H9 (cell line): ENCODE measurements at regions not wholly inside any gene's neighbourhood (a gene's known extent, or its start where the extent isn't known, plus 50 kb on each side); places are given as distances from the start of the nearest gene placed in this dataset.

Experiments
- DNase-seq: peaks from one replicate; pipeline ENCODE4 v3.0.0-alpha.2; 2017
- H2AFZ ChIP-seq: one replicate; pipeline ENCODE4 v1.6.1; 2013; ENCODE audit warnings: mild to moderate bottlenecking, low read length, control low read depth, moderate library complexity
- H2AK5ac ChIP-seq: 2 replicates; pipeline ENCODE4 v1.6.1; 2013; ENCODE audit warnings: low read length, control low read depth, mixed read lengths; ENCODE audit not compliant: insufficient read length
- H2BK120ac ChIP-seq: one replicate; pipeline ENCODE4 v1.6.1; 2013; ENCODE audit warnings: low read depth, mild to moderate bottlenecking, low read length, control low read depth, inconsistent platforms; ENCODE audit not compliant: poor library complexity, severe bottlenecking
- H2BK12ac ChIP-seq: 2 replicates; pipeline ENCODE4 v1.6.1; 2013; ENCODE audit warnings: low read length, control low read depth, mixed read lengths, low read depth; ENCODE audit not compliant: insufficient read length
- H2BK15ac ChIP-seq: 2 replicates; pipeline ENCODE4 v1.6.1; 2013; ENCODE audit warnings: low read depth, low read length, control low read depth
- H2BK20ac ChIP-seq: one replicate; pipeline ENCODE4 v1.6.1; 2013; ENCODE audit warnings: low read depth, mild to moderate bottlenecking, low read length, control low read depth, inconsistent platforms; ENCODE audit not compliant: poor library complexity, severe bottlenecking
- H2BK5ac ChIP-seq: 2 replicates; pipeline ENCODE4 v1.6.1; 2013; ENCODE audit warnings: low read length, control low read depth, mixed read lengths; ENCODE audit not compliant: insufficient read length
- H3K14ac ChIP-seq: 2 replicates; pipeline ENCODE4 v1.6.1; 2013; ENCODE audit warnings: low read length, control low read depth; ENCODE audit not compliant: insufficient read depth
- H3K18ac ChIP-seq: 2 replicates; pipeline ENCODE4 v1.6.1; 2013; ENCODE audit warnings: low read depth, mild to moderate bottlenecking, mixed read lengths, low read length, control low read depth; ENCODE audit not compliant: insufficient read length
- H3K23ac ChIP-seq: 2 replicates; pipeline ENCODE4 v1.6.1; 2013; ENCODE audit warnings: low read length, control low read depth, mixed read lengths, low read depth; ENCODE audit not compliant: insufficient read length
- H3K23me2 ChIP-seq: 2 replicates; pipeline ENCODE4 v1.6.1; 2013; ENCODE audit warnings: low read depth, mild to moderate bottlenecking, mixed read lengths, low read length, control low read depth; ENCODE audit not compliant: insufficient read length, poor library complexity, severe bottlenecking
- H3K27ac ChIP-seq: 2 replicates; pipeline ENCODE4 v1.5.1; 2013; ENCODE audit warnings: low read length, control low read depth, mixed read lengths, low read depth; ENCODE audit not compliant: insufficient read length
- H3K27me3 ChIP-seq: 2 replicates; pipeline ENCODE4 v1.6.1; 2013; ENCODE audit warnings: low read length, control low read depth, inconsistent platforms; ENCODE audit not compliant: insufficient read depth
- H3K4ac ChIP-seq: 2 replicates; pipeline ENCODE4 v1.6.1; 2013; ENCODE audit warnings: low read depth, mild to moderate bottlenecking, control low read depth, inconsistent platforms, low read length, moderate library complexity
- H3K4me1 ChIP-seq: 2 replicates; pipeline ENCODE4 v1.6.1; 2013; ENCODE audit warnings: low read length, control low read depth, inconsistent platforms; ENCODE audit not compliant: insufficient read depth
- H3K4me2 ChIP-seq: 2 replicates; pipeline ENCODE4 v1.6.1; 2013; ENCODE audit warnings: low read length, control low read depth, mixed read lengths; ENCODE audit not compliant: insufficient read length, insufficient read depth
- H3K56ac ChIP-seq: 2 replicates; pipeline ENCODE4 v1.6.1; 2013; ENCODE audit warnings: low read depth, mild to moderate bottlenecking, mixed read lengths, low read length, control low read depth; ENCODE audit not compliant: insufficient read length
- H3K79me1 ChIP-seq: 2 replicates; pipeline ENCODE4 v1.6.1; 2013; ENCODE audit warnings: low read depth, mild to moderate bottlenecking, moderate library complexity, low read length, control low read depth, inconsistent platforms; ENCODE audit not compliant: insufficient read depth, poor library complexity, severe bottlenecking
- H3K79me2 ChIP-seq: 2 replicates; pipeline ENCODE4 v1.6.1; 2013; ENCODE audit warnings: low read length, control low read depth, inconsistent platforms; ENCODE audit not compliant: insufficient read depth
- H3K9ac ChIP-seq: 2 replicates; pipeline ENCODE4 v1.6.1; 2013; ENCODE audit warnings: low read length, control low read depth, mixed read lengths; ENCODE audit not compliant: insufficient read length; ENCODE audit errors: extremely low read depth
- H3K9me3 ChIP-seq: one replicate; pipeline ENCODE4 v1.6.1; 2013; ENCODE audit warnings: low read depth, low read length, inconsistent platforms; ENCODE audit not compliant: control insufficient read depth
- H3T11ph ChIP-seq: one replicate; pipeline ENCODE4 v1.6.1; 2013; ENCODE audit warnings: mild to moderate bottlenecking, low read length, control low read depth, inconsistent platforms
- H4K20me1 ChIP-seq: one replicate; pipeline ENCODE4 v1.6.1; 2013; ENCODE audit not compliant: control insufficient read depth, insufficient read length, insufficient read depth
- H4K5ac ChIP-seq: 2 replicates; pipeline ENCODE4 v1.6.1; 2013; ENCODE audit warnings: low read depth, mild to moderate bottlenecking, mixed read lengths, low read length, control low read depth; ENCODE audit not compliant: insufficient read length
- H4K8ac ChIP-seq: replicated peaks from 2 replicates; pipeline ENCODE4 v1.6.1; 2013; ENCODE audit warnings: low read length, control low read depth, mixed read lengths, low read depth; ENCODE audit not compliant: insufficient read length
- H4K91ac ChIP-seq: 2 replicates; pipeline ENCODE4 v1.6.1; 2013; ENCODE audit warnings: low read depth, mild to moderate bottlenecking, moderate library complexity, mixed read lengths, low read length, control low read depth; ENCODE audit not compliant: insufficient read length
- H3K27ac Mint-ChIP-seq, 3 experiments: 2 replicates in 2 of 3; 3 replicates in 1 of 3; pipeline ENCODE4 v1.8.0; 2020 to 2021; ENCODE audit warnings: mixed read lengths in 3 of 3, mild to moderate bottlenecking in 1 of 3, moderate library complexity in 1 of 3
- H3K27me3 Mint-ChIP-seq: 2 replicates; pipeline ENCODE4 v1.8.0; 2021; ENCODE audit warnings: low read depth, mild to moderate bottlenecking, moderate library complexity, mixed read lengths
- H3K36me3 Mint-ChIP-seq, 3 experiments: 2 replicates in 2 of 3; 3 replicates in 1 of 3; pipeline ENCODE4 v1.8.0; 2020 to 2021; ENCODE audit warnings: low read depth in 3 of 3, mixed read lengths in 3 of 3; ENCODE audit not compliant: insufficient read depth in 1 of 3
- H3K4me1 Mint-ChIP-seq, 2 experiments: 2 replicates each; pipeline ENCODE4 v1.8.0; 2020; ENCODE audit warnings: mixed read lengths in 2 of 2
- H3K4me3 Mint-ChIP-seq, 2 experiments: 2 replicates in 1 of 2; 3 replicates in 1 of 2; pipeline ENCODE4 v1.8.0; 2020 to 2021; ENCODE audit warnings: mild to moderate bottlenecking in 2 of 2, mixed read lengths in 2 of 2, moderate library complexity in 1 of 2
- H3K9me3 Mint-ChIP-seq, 2 experiments: 2 replicates in 1 of 2; 3 replicates in 1 of 2; pipeline ENCODE4 v1.8.0; 2020; ENCODE audit warnings: mild to moderate bottlenecking in 2 of 2, mixed read lengths in 2 of 2, moderate library complexity in 1 of 2
- CTCF ChIP-seq: fragments of 200-600 bp; sonication (generic); conservative IDR thresholded peaks from 3 replicates; pipeline ENCODE4 v1.8.0; 2021; ENCODE audit warnings: antibody characterized with exemption, mild to moderate bottlenecking
- WGBS: extraction: QIAGEN DNeasy Blood & Tissue Kit; methylation state at CpG from one replicate; pipeline ENCODE4 v1.1.7; 2013; ENCODE audit warnings: missing lambda C conversion rate, low lambda C conversion rate, mixed read lengths; ENCODE audit not compliant: insufficient read length; ENCODE audit errors: extremely low coverage; 5-methylcytosine and 5-hydroxymethylcytosine counted together

- no peaks in the 10 kb centered on the region for H3K79me1 ChIP-seq
- no peak overlapping the region for H2BK12ac ChIP-seq
- Mint-ChIP-seq H3K27ac (peak overlapping the region in 2 of 3 experiments; percentile 92 to 94; a peak in 5 of 7 replicates), H3K4me3 (no peak overlapping the region), H3K9me3 (no peaks in the 10 kb centered on the region), H3K4me1 (peaks cover 28 to 29% of the 10 kb centered on the region in 2 experiments), H3K27me3 (no peaks in the 10 kb centered on the region), H3K36me3 (no peaks in the 10 kb centered on the region; a peak in 1 of 7 replicates)
- no peak overlapping the region for H2BK5ac ChIP-seq
- H4K8ac ChIP-seq, result no peak overlapping the region
- peak; percentile 97 for TF ChIP-seq CTCF
- H3K27ac ChIP-seq, result no peak overlapping the region
- H3K23me2 ChIP-seq, result no peaks in the 10 kb centered on the region
- H4K20me1 ChIP-seq, result no peaks in the 10 kb centered on the region
- no peak overlapping the region for H3K9ac ChIP-seq
- H2BK20ac ChIP-seq, result no peak overlapping the region
- H3K14ac ChIP-seq, result no peak overlapping the region
- H3K27me3 ChIP-seq, result no peaks in the 10 kb centered on the region
- no peak overlapping the region for H3K23ac ChIP-seq
- no peak overlapping the region for H3K56ac ChIP-seq
- no peak overlapping the region for H4K5ac ChIP-seq
- no peak overlapping the region for H3T11ph ChIP-seq
- H3K4me1 ChIP-seq, result no peaks in the 10 kb centered on the region
- no peak overlapping the region for H2AK5ac ChIP-seq
- no peak overlapping the region for H4K91ac ChIP-seq
- no peak overlapping the region for H3K4ac ChIP-seq
- no peaks in the 10 kb centered on the region for H3K79me2 ChIP-seq
- H3K4me2 ChIP-seq, result no peak overlapping the region
- H3K18ac ChIP-seq, result no peak overlapping the region
- no peak overlapping the region for H2BK15ac ChIP-seq
- no peaks in the 10 kb centered on the region for H3K9me3 ChIP-seq
- H2AFZ ChIP-seq, result no peak overlapping the region
- H2BK120ac ChIP-seq, result no peak overlapping the region
- no CpG with 5 or more reads among the region's 12 CpGs for WGBS
- DNase-seq, result peak; percentile 79
Observed at GRCh38 chr6:30828027-30828962, 56.0 kb upstream of the DDR1 start.
